AG10803 (cell line): ENCODE measurements at regions not wholly inside any gene's neighbourhood (a gene's known extent, or its start where the extent isn't known, plus 50 kb on each side); places are given as distances from the start of the nearest gene placed in this dataset.

Experiments used
- DNase-seq: peaks from one replicate; pipeline ENCODE4 v3.0.0; 2010; ENCODE audit warnings: low read depth
- H3K4me3 ChIP-seq: 2 replicates; pipeline ENCODE4 v1.5.1; 2011; ENCODE audit warnings: mild to moderate bottlenecking, low read length, control low read depth
- TF ChIP-seq, protein P1 (sequence below): conservative IDR thresholded peaks from 2 replicates; pipeline ENCODE4 v1.5.1; 2011; ENCODE audit warnings: mild to moderate bottlenecking, low read length, control low read depth, inconsistent platforms

GRCh38 chr13:104461049-104461448 lies 1394.8 kb upstream of the SLC10A2 start:
- no peak overlapping the region for H3K4me3 ChIP-seq
- DNase-seq = no peak
- TF ChIP-seq, protein P1, sequence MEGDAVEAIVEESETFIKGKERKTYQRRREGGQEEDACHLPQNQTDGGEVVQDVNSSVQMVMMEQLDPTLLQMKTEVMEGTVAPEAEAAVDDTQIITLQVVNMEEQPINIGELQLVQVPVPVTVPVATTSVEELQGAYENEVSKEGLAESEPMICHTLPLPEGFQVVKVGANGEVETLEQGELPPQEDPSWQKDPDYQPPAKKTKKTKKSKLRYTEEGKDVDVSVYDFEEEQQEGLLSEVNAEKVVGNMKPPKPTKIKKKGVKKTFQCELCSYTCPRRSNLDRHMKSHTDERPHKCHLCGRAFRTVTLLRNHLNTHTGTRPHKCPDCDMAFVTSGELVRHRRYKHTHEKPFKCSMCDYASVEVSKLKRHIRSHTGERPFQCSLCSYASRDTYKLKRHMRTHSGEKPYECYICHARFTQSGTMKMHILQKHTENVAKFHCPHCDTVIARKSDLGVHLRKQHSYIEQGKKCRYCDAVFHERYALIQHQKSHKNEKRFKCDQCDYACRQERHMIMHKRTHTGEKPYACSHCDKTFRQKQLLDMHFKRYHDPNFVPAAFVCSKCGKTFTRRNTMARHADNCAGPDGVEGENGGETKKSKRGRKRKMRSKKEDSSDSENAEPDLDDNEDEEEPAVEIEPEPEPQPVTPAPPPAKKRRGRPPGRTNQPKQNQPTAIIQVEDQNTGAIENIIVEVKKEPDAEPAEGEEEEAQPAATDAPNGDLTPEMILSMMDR = no peak

DNA sequence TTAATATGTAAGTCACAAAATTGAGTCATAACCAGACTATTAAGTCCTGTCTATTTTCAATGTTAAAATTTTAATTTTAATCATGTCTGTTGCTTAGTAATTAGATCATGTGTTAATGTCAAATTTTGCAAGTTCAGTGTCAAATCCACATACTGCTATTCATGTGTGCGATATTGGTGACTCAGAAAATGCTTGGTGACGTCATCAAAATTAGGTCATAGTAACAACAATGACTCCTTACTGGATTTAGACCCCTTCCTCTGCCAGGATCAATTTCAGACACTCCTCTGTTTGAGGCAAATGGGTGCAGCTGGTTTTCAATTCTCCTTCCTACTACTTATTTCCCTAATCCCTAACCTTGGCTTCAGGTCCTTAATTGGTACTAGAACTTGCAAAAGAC lies 1394.3 kb upstream of the SLC10A2 start:
- no peak for DNase-seq
- H3K4me3 ChIP-seq = no peak overlapping the region
- TF ChIP-seq, protein P1 = no peak

DNA sequence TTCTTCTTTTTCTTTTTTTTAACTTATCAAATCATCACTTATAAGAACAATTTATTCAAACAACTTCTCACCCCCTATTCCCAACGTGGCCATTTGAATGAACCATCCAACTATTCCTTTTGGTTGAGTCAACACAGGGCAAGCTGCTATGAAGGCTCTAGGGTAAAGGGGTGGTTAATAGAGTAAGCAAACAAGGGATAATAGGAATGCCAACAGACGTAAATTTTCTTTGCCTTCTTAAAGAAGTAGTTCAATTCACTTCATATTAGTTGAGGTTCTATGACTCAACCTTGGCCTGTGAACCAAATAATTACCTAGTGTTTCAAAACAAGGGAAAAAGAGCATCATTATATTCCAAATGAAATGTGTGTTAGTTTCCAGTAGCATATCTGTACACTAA lies 1383.8 kb upstream of the SLC10A2 start:
- no peak for DNase-seq
- H3K4me3 ChIP-seq = no peak overlapping the region
- TF ChIP-seq, protein P1 = no peak

- TF ChIP-seq, protein P1 = no peak
- no peak overlapping the region for H3K4me3 ChIP-seq
- no peak for DNase-seq
Measured at GRCh38 chr13:104447348-104447747, 1381.1 kb upstream of the SLC10A2 start.

DNA sequence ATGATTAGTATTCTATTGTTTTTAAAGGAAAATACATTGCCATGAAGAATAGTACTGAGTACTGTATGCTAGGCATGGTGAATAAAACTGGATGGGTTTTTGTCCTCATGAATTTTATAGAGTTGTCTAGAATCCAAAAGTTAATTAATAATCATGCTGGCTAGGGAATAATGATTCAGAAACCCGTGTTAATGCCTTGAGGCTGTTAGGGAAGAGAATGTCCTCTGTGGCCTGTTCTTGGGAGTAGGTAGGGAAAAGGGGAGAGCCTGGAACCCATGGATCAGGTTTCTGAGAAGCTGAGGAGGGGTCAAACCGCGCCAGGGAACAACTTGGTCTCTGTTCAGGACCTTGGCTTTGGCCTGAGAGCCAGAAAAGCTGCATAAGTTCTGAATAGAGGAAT lies 1376.3 kb upstream of the SLC10A2 start:
- DNase-seq = no peak
- TF ChIP-seq, protein P1 = no peak
- no peak overlapping the region for H3K4me3 ChIP-seq

GRCh38 chr13:104436555-104436954 lies 1370.3 kb upstream of the SLC10A2 start:
- TF ChIP-seq, protein P1 = no peak
- no peak for DNase-seq
- no peak overlapping the region for H3K4me3 ChIP-seq

GRCh38 chr13:104431895-104432294 lies 1365.7 kb upstream of the SLC10A2 start:
- no peak for DNase-seq
- H3K4me3 ChIP-seq = no peak overlapping the region
- TF ChIP-seq, protein P1 = no peak
